Keratinocyte (primary cell): ENCODE measurements at regions not wholly inside any gene's neighbourhood (a gene's known extent, or its start where the extent isn't known, plus 50 kb on each side); places are given as distances from the start of the nearest gene placed in this dataset.

Source experiments
- EZH2 ChIP-seq: IDR thresholded peaks from one replicate; pipeline ENCODE4 v1.6.1; 2012; ENCODE audit warnings: inconsistent platforms, mild to moderate bottlenecking, low read length, moderate library complexity
- TF ChIP-seq, protein P1 (sequence below), 3 experiments: IDR thresholded peaks in 1 of 3; conservative IDR thresholded peaks in 1 of 3; optimal IDR thresholded peaks in 1 of 3; 2 replicates in 2 of 3; 3 replicates in 1 of 3; pipeline versions ENCODE3 to v1.5.1; 2011; ENCODE audit warnings: low read length in 3 of 3, mild to moderate bottlenecking in 3 of 3, moderate library complexity in 2 of 3, control low read depth in 1 of 3, inconsistent platforms in 1 of 3; ENCODE audit not compliant: insufficient read depth in 2 of 3; ENCODE audit errors: extremely low read depth in 1 of 3

GRCh38 chr6:121557146-121557940 lies 121.9 kb downstream of the GJA1 start:
- TF ChIP-seq, protein P1, sequence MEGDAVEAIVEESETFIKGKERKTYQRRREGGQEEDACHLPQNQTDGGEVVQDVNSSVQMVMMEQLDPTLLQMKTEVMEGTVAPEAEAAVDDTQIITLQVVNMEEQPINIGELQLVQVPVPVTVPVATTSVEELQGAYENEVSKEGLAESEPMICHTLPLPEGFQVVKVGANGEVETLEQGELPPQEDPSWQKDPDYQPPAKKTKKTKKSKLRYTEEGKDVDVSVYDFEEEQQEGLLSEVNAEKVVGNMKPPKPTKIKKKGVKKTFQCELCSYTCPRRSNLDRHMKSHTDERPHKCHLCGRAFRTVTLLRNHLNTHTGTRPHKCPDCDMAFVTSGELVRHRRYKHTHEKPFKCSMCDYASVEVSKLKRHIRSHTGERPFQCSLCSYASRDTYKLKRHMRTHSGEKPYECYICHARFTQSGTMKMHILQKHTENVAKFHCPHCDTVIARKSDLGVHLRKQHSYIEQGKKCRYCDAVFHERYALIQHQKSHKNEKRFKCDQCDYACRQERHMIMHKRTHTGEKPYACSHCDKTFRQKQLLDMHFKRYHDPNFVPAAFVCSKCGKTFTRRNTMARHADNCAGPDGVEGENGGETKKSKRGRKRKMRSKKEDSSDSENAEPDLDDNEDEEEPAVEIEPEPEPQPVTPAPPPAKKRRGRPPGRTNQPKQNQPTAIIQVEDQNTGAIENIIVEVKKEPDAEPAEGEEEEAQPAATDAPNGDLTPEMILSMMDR (optimal IDR thresholded peaks at IDR 0.05 in 1 of 3, IDR thresholded peaks at IDR 0.05 in 1 of 3, conservative IDR thresholded peaks at IDR 0.05 in 1 of 3; ENCODE audit: extremely low read depth in 1 of 3, insufficient read depth in 2 of 3, low read length in 3 of 3) = no peak
- no peak for TF ChIP-seq EZH2
